ENCODE measurements at regions not wholly inside any gene's neighbourhood (a gene's known extent, or its start where the extent isn't known, plus 50 kb on each side); places are given as distances from the start of the nearest gene placed in this dataset.

DNA sequence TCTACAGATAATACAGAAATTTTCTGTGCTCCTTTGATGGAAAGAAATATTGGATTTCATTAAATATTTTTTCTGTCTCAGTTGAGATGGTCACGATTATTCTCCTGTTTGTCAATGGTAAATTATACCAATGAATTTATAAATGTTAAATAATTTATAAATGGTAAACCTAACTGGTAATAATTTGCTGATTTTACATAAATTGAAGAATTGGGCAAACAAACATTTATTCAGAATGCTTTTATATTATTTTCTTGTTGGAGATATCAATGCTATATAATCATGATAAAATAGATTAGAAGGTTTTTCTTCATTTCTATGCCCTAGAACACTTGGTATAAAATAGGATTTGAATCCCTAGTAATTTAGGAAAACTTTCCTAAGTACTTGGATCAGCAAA, 597.6 kb upstream of the IGFBP3 start:
- TF ChIP-seq, protein P1, sequence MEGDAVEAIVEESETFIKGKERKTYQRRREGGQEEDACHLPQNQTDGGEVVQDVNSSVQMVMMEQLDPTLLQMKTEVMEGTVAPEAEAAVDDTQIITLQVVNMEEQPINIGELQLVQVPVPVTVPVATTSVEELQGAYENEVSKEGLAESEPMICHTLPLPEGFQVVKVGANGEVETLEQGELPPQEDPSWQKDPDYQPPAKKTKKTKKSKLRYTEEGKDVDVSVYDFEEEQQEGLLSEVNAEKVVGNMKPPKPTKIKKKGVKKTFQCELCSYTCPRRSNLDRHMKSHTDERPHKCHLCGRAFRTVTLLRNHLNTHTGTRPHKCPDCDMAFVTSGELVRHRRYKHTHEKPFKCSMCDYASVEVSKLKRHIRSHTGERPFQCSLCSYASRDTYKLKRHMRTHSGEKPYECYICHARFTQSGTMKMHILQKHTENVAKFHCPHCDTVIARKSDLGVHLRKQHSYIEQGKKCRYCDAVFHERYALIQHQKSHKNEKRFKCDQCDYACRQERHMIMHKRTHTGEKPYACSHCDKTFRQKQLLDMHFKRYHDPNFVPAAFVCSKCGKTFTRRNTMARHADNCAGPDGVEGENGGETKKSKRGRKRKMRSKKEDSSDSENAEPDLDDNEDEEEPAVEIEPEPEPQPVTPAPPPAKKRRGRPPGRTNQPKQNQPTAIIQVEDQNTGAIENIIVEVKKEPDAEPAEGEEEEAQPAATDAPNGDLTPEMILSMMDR (IDR thresholded peaks at IDR 0.05): no peak
- no peak for TF ChIP-seq EZH2phosphoT487 (IDR thresholded peaks at IDR 0.05)
